NCI-H2196 treated with DMSO at 0.1 percent for 48 hours (cell line): ENCODE measurements at regions not wholly inside any gene's neighbourhood (a gene's known extent, or its start where the extent isn't known, plus 50 kb on each side); places are given as distances from the start of the nearest gene placed in this dataset.

Source experiments
- DNase-seq: peaks from one replicate; lab custom pipeline; 2025; ENCODE audit not compliant: unreplicated experiment; lab: John Stamatoyannopoulos, UW

DNA sequence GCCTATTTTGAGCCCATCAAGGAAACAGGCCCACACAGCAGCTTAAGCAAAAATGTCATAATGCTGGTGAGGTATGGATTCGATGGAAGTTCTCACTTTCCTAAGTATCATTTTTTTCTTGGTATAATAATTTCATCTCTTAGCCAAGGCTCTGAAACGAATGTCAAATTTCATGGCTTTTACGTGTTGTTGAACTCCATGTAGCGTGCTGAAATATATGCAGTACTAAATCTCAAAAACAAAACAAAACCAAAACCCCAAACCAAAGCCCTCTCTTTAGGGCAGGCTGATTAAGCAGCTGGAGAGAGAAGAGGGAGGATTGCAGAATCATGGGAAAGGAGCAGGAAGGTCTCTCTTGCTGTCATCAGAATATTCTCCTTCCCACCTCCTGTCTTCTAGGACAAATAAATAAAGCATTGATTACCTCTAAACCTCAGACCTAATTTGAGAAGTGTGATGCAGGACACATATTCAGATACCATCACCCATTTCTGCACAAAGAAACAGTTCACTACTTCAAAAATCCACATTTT, 58.3 kb downstream of the TMEM174 start:
- DNase-seq, result no peak

DNA sequence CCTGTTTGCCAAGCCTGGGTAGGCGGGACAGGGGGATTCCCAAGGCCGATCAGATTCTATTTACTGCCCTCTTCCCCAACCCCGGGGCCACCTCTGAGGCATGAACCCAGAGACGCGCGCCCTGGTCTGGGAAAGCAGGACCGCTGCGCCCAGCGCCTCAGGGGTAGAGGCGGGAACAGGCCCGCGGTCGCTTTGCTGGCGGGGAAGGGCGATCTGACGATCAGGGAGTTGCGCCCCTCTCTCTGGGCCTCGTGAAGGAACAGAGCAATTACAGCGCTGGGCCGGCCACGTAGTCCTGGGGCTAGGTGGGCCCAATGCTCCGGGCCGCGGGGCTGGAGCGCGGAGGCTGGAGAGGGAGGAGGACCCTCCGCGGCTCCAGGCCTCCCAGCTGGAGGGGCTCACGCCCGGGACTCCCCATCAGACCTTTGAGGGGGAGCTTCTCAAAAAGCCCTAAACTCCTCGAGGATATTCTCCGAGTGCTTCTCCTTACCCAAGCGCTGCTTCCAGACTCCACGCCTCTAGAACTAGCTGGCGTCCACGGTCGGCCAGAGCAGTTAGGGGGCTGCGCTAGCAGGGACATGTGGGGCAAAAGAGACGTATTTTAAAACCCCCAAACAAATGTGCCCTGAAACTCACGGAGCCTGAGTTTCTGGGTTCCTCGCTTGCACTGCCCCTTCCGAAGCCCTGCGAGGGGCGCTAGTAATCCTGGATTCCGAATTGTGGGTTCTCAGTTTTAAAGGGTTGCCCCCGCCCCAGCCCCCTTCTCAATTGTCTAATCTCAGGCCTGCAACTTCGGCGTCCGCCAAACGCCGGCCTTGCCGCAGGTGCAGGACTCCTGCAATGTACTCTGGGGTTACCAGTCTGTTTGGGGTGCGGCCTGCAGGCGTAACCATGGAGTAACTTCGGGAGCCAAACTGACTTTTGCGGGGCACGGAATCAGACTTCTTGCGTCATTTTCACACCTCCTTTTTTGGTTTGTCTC, 57.6 kb downstream of the TMEM174 start:
- DNase-seq, result no peak

DNA sequence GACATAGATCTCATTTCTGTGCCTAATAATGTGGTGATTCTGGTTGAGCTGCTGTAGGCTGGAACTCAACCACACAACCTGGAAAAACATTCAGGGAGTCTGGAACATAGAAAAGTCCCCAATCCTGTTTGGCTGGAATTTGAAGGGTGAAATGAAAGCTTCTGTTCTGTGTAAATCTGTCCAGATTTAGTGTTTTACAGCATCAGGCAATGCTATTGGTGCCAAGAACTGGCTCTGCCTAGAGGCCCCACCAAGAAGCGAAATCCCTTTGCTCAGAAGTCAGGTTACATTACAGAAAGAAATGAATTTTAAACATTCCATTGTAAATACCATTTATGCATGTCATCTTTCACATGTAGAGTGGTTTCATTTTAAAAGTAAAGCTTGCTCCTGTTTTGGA, 56.3 kb downstream of the TMEM174 start:
- DNase-seq, result no peak

DNA sequence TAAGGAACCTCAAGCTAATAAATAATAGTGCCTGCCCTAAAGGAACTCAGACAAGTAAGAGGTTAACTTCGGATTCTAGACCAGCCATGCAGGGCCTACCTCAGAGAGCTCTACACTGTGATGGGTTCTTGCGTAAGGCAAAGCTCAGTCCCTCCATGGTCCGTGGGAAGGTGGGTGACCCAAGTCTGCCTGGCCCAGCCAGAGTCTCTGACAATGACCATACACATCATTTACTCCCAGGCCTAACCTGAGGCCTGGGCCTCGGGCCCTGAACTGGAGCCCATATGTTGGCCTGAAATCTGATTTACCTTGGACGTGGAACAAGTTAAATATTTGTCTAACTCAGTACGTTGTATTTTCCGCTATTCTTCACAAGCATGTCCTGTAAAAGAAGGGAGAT, 55.1 kb downstream of the TMEM174 start:
- no peak for DNase-seq
